GM23338 (cell line): ENCODE measurements at regions not wholly inside any gene's neighbourhood (a gene's known extent, or its start where the extent isn't known, plus 50 kb on each side); places are given as distances from the start of the nearest gene placed in this dataset.

ENCODE experiments used
- ATAC-seq: fragments of 200-7000 bp; cut with Tn5 transposase; 3 replicates; pipeline ENCODE4 v1.9.1; 2020
- DNase-seq: peaks from one replicate; pipeline ENCODE4 v3.0.0-alpha.2; 2015; ENCODE audit warnings: low spot score
- H2AFZ ChIP-seq: fragments of 200-600 bp; sonication (generic); 2 replicates; pipeline ENCODE4 v1.8.0; 2016; ENCODE audit warnings: antibody characterized with exemption, mild to moderate bottlenecking, moderate library complexity
- H3F3A ChIP-seq: fragments of 200-600 bp; sonication (generic); replicated peaks from 2 replicates; pipeline ENCODE4 v1.8.0; 2017; ENCODE audit warnings: antibody characterized with exemption, mixed run types, low read depth
- H3K27ac ChIP-seq: fragments of 200-600 bp; sonication (generic); 2 replicates; pipeline ENCODE4 v1.6.1; 2016; ENCODE audit warnings: low read depth
- H3K27me3 ChIP-seq: fragments of 200-600 bp; sonication (generic); 2 replicates; pipeline ENCODE4 v1.8.0; 2016; ENCODE audit warnings: mild to moderate bottlenecking, mixed run types, moderate library complexity; ENCODE audit not compliant: insufficient read depth
- H3K36me3 ChIP-seq: fragments of 200-600 bp; sonication (generic); 2 replicates; pipeline ENCODE4 v1.8.0; 2016; ENCODE audit warnings: mild to moderate bottlenecking; ENCODE audit not compliant: insufficient read depth
- H3K4me1 ChIP-seq: fragments of 200-600 bp; sonication (generic); 2 replicates; pipeline ENCODE4 v1.8.0; 2016; ENCODE audit warnings: mild to moderate bottlenecking, moderate library complexity; ENCODE audit not compliant: insufficient read depth
- H3K4me2 ChIP-seq: fragments of 200-600 bp; sonication (generic); 2 replicates; pipeline ENCODE4 v1.7.1; 2017; ENCODE audit warnings: mixed run types
- H3K4me3 ChIP-seq: fragments of 200-600 bp; sonication (generic); 2 replicates; pipeline ENCODE4 v1.6.1; 2016; ENCODE audit warnings: mixed run types
- H3K79me2 ChIP-seq: fragments of 200-600 bp; sonication (generic); replicated peaks from 2 replicates; pipeline ENCODE4 v1.8.0; 2017; ENCODE audit warnings: mild to moderate bottlenecking; ENCODE audit not compliant: insufficient read depth
- H3K9me2 ChIP-seq: fragments of 200-600 bp; sonication (generic); 2 replicates; pipeline ENCODE4 v1.8.0; 2017; ENCODE audit not compliant: insufficient read depth
- H4K20me1 ChIP-seq: fragments of 200-600 bp; sonication (generic); replicated peaks from 2 replicates; pipeline ENCODE4 v1.8.0; 2017; ENCODE audit warnings: mild to moderate bottlenecking; ENCODE audit not compliant: insufficient read depth
- H3K27ac Mint-ChIP-seq: 2 replicates; pipeline ENCODE4 v1.8.0; 2020; ENCODE audit warnings: inconsistent platforms, mild to moderate bottlenecking, moderate library complexity, mixed read lengths
- H3K27me3 Mint-ChIP-seq: 3 replicates; pipeline ENCODE4 v1.8.0; 2022; ENCODE audit warnings: low read depth, mild to moderate bottlenecking, moderate library complexity, mixed read lengths, inconsistent platforms; ENCODE audit not compliant: insufficient read depth, poor library complexity
- H3K36me3 Mint-ChIP-seq: 3 replicates; pipeline ENCODE4 v1.8.0; 2021; ENCODE audit warnings: low read depth, mild to moderate bottlenecking, inconsistent platforms, moderate library complexity, mixed read lengths
- H3K4me1 Mint-ChIP-seq: 3 replicates; pipeline ENCODE4 v1.8.0; 2020; ENCODE audit warnings: mild to moderate bottlenecking, inconsistent platforms, mixed read lengths
- H3K4me3 Mint-ChIP-seq: 3 replicates; pipeline ENCODE4 v1.8.0; 2021; ENCODE audit warnings: moderate library complexity, mild to moderate bottlenecking, inconsistent platforms, mixed read lengths
- H3K9me3 Mint-ChIP-seq: 3 replicates; pipeline ENCODE4 v1.8.0; 2020; ENCODE audit warnings: moderate library complexity, mild to moderate bottlenecking, inconsistent platforms, mixed read lengths
- CTCF ChIP-seq, 2 experiments: fragments of 200-600 bp in 1 of 2; sonication (generic) in 1 of 2; conservative IDR thresholded peaks; 2 replicates each; pipeline versions ENCODE4 v1.5.1 to v1.6.1; 2016 to 2017; ENCODE audit warnings: antibody characterized with exemption in 2 of 2, low read depth in 2 of 2, mild to moderate bottlenecking in 2 of 2, moderate library complexity in 1 of 2
- EZH2 ChIP-seq: fragments of 200-600 bp; sonication (generic); IDR thresholded peaks from one replicate; pipeline ENCODE4 v1.8.0; 2017; ENCODE audit warnings: antibody characterized with exemption, mild to moderate bottlenecking, low read depth; ENCODE audit not compliant: unreplicated experiment
- EZH2phosphoT487 ChIP-seq: fragments of 200-600 bp; sonication (generic); IDR thresholded peaks from one replicate; pipeline ENCODE4 v1.8.1; 2018; ENCODE audit warnings: antibody characterized with exemption; ENCODE audit not compliant: unreplicated experiment
- JUNB ChIP-seq: IDR thresholded peaks from one replicate; pipeline ENCODE4 v1.6.1; 2016; ENCODE audit warnings: antibody characterized with exemption; ENCODE audit not compliant: unreplicated experiment
- REST ChIP-seq: IDR thresholded peaks from one replicate; pipeline ENCODE4 v1.6.1; 2018; ENCODE audit warnings: antibody characterized with exemption; ENCODE audit not compliant: unreplicated experiment
- STAT1 ChIP-seq: IDR thresholded peaks from one replicate; pipeline ENCODE4 v1.6.1; 2016; ENCODE audit warnings: antibody characterized with exemption; ENCODE audit not compliant: unreplicated experiment
- ZNF114 ChIP-seq: fragments of 250-450 bp; sonication (Bioruptor Pico); IDR thresholded peaks from 2 replicates; pipeline ENCODE4 v1.5.0; 2020; ENCODE audit warnings: mild to moderate bottlenecking, moderate library complexity
- ZNF462 ChIP-seq: fragments of 250-450 bp; sonication (Bioruptor Pico); IDR thresholded peaks from 2 replicates; pipeline ENCODE4 v1.5.0; 2020; ENCODE audit warnings: mild to moderate bottlenecking, moderate library complexity

- Histone ChIP-seq H3K4me2 (no peak overlapping the region), H2AFZ (no peak overlapping the region), H3K9me2 (no peaks in the 10 kb centered on the region), H3F3A (no peaks in the 10 kb centered on the region), H3K27ac (no peak overlapping the region), H4K20me1 (no peaks in the 10 kb centered on the region), H3K4me1 (no peaks in the 10 kb centered on the region), H3K79me2 (no peaks in the 10 kb centered on the region), H3K4me3 (no peak overlapping the region), H3K27me3 (no peaks in the 10 kb centered on the region), H3K36me3 (no peaks in the 10 kb centered on the region)
- Mint-ChIP-seq H3K36me3 (no peaks in the 10 kb centered on the region), H3K4me3 (no peak overlapping the region), H3K27ac (no peak overlapping the region), H3K4me1 (no peaks in the 10 kb centered on the region), H3K9me3 (peaks cover 10% of the 10 kb centered on the region; the same call in 1 of the 3 replicates), H3K27me3 (peaks cover 1% of the 10 kb centered on the region)
- ATAC-seq, result no peak
- DNase-seq, result no peak
- TF ChIP-seq CTCF (conservative IDR thresholded peaks at IDR 0.05; ENCODE audit: low read depth in 2 of 2) (peak in 1 of 2 experiments; percentile 6; a peak in 1 of 4 replicates), JUNB (no peak)
Measured at GRCh38 chr1:199046618-199047017, 407.8 kb downstream of the PTPRC start.

- Histone ChIP-seq H2AFZ (no peak overlapping the region), H3K9me2 (no peaks in the 10 kb centered on the region), H3F3A (no peaks in the 10 kb centered on the region), H3K36me3 (no peaks in the 10 kb centered on the region), H3K79me2 (no peaks in the 10 kb centered on the region), H3K4me2 (no peak overlapping the region), H4K20me1 (no peaks in the 10 kb centered on the region), H3K4me1 (no peaks in the 10 kb centered on the region), H3K27ac (no peak overlapping the region), H3K27me3 (no peaks in the 10 kb centered on the region), H3K4me3 (no peak overlapping the region)
- H3K4me1 Mint-ChIP-seq, result no peaks in the 10 kb centered on the region
- peaks cover 4% of the 10 kb centered on the region; the same call in 1 of the 3 replicates for H3K9me3 Mint-ChIP-seq
- no peak overlapping the region for H3K27ac Mint-ChIP-seq
- no peak overlapping the region for H3K4me3 Mint-ChIP-seq
- no peak for ATAC-seq
- DNase-seq, result no peak
- no peaks in the 10 kb centered on the region for H3K27me3 Mint-ChIP-seq
- H3K36me3 Mint-ChIP-seq, result no peaks in the 10 kb centered on the region
- no peak for TF ChIP-seq EZH2
- no peak for TF ChIP-seq STAT1
- TF ChIP-seq JUNB, result no peak
- no peak for TF ChIP-seq EZH2phosphoT487
- TF ChIP-seq ZNF462 (CRISPR knock-in tag), result no peak
- no peak for TF ChIP-seq REST
- TF ChIP-seq CTCF (conservative IDR thresholded peaks at IDR 0.05; ENCODE audit: low read depth in 2 of 2), result no peak
- no peak for TF ChIP-seq ZNF114 (CRISPR knock-in tag)
Measured at GRCh38 chr1:199054694-199055093, 415.9 kb downstream of the PTPRC start.
